HL-60 (cell line): ENCODE measurements at regions not wholly inside any gene's neighbourhood (a gene's known extent, or its start where the extent isn't known, plus 50 kb on each side); places are given as distances from the start of the nearest gene placed in this dataset.

Source experiments
- POLR2AphosphoS5 ChIP-seq: IDR thresholded peaks from 2 replicates; pipeline ENCODE4 v1.6.1; 2012; ENCODE audit warnings: low read depth
- SPI1 ChIP-seq: IDR thresholded peaks from 2 replicates; pipeline ENCODE4 v1.6.1; 2012; ENCODE audit warnings: low read depth, mild to moderate bottlenecking, borderline replicate concordance
- TF ChIP-seq, protein P1 (sequence below): IDR thresholded peaks from one replicate; pipeline ENCODE4 v1.5.1; 2011; ENCODE audit warnings: low read length, control low read depth, inconsistent platforms; ENCODE audit not compliant: insufficient read depth

DNA sequence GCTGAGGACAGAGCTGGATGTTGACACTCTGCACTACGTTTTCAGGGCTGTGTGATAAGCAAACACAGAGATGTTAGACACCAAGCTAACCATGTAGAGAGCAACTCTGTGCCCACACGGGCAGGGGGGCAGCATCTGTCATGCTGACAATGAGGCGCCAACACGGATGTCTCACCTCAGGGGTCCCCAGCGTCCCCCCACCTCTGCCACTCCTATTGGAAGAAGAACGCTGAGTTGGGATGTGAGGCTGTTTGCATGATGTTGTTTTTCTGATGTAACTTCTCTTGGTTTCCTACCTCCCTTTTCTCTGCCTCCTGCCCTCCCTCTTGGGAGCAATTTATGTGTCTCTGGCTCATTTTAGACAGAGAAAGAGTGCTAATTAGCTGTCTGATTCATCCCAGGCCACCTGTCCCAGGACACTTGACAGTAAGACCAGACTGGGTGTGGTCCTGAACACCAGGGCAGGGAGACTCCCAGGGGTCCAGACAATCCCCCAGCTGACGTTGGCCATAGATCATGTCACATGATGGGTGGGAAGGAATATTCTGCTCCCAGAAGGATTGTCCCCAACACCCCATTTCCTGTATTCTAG lies 89.2 kb upstream of the NCAM1 start:
- TF ChIP-seq, protein P1, sequence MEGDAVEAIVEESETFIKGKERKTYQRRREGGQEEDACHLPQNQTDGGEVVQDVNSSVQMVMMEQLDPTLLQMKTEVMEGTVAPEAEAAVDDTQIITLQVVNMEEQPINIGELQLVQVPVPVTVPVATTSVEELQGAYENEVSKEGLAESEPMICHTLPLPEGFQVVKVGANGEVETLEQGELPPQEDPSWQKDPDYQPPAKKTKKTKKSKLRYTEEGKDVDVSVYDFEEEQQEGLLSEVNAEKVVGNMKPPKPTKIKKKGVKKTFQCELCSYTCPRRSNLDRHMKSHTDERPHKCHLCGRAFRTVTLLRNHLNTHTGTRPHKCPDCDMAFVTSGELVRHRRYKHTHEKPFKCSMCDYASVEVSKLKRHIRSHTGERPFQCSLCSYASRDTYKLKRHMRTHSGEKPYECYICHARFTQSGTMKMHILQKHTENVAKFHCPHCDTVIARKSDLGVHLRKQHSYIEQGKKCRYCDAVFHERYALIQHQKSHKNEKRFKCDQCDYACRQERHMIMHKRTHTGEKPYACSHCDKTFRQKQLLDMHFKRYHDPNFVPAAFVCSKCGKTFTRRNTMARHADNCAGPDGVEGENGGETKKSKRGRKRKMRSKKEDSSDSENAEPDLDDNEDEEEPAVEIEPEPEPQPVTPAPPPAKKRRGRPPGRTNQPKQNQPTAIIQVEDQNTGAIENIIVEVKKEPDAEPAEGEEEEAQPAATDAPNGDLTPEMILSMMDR = no peak
- TF ChIP-seq POLR2AphosphoS5 (no peak), SPI1 (no peak)
